NCI-H1694 treated with DMSO at 0.1 percent for 48 hours (cell line): ENCODE measurements at regions not wholly inside any gene's neighbourhood (a gene's known extent, or its start where the extent isn't known, plus 50 kb on each side); places are given as distances from the start of the nearest gene placed in this dataset.
"Not testable (repeated sequence)": the region's sequence is repeated elsewhere in the genome, so short reads cannot be mapped to it uniquely, and the experiment has no call there.

Experiments used
- DNase-seq: peaks from one replicate; lab custom pipeline; 2025; lab: John Stamatoyannopoulos, UW

DNA sequence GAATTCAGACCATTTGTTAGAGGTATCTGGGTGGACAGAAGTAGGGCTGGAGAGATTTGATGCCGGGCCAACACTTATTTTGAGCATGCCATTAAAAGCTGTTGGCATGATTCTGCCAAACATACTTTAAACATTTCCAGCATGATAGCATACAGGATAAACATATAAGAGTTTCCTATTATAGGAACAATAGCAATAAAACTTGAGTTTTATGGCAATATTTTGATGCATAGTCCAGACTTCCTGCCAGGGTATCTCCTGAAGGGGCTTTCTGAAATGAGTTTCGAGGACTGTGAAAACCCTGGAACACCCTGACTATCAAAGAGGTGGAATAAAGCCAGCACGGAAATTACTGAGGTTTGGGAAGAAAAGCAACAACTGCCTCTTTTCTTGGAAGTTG lies 1398.0 kb upstream of the NXPH2 start:
- DNase-seq = no peak

DNA sequence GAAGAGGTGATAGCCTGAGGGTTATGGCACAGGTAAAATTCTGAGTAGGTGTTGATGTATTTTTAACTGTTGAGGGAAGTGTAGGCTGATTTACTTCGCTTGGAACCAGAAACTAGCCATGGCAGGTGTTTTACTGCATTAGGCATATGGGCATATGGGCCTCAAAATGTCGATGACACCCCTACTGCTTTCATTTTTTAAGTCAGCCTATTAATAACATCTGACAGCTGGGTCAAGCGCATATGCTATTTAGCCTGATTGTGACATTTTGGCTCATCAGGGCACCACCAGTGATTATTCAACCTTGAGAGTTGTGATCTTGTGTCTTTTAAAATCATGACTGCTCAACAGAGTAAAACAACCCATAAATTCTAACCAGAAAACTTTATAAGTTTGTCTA lies 1396.9 kb upstream of the NXPH2 start:
- no peak for DNase-seq

DNA sequence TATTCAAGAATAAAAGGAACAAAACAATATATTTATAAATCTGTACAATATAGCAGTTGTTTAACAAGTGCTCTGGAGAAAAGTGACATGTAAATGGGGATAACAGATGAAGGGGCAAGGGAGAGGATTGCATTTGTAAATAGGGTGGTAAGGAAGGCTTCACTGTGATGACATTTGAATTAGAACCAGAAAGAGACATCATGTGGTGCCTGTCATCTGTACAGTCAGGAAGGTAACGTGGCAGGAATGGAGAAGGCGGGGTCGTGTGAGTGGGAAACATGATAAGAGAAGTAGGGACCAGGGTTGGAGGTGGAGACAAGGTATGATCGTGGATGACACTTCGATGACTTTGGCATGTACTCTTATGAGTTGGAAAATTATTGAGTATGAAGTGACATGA lies 1393.6 kb upstream of the NXPH2 start:
- DNase-seq = no peak

DNA sequence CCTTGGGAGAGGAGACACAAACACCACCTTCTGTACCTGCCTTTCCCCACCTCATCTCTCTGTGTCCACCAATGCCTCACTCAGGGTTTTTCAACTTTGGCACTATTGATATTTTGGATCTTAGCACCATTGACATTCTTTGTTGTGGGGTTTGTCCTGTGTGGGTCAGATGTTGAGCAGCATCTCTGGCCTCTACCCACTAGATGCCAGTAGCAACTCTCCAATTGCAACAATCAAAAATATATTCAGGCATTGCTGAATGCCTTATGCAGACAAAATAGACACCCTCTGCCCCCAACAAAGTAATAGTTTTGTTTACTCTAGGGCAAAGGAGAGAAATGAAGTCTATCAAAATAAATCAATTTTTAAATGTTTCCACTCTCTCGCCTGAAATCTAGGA lies 1384.3 kb upstream of the NXPH2 start:
- no peak for DNase-seq

- DNase-seq = no peak
Measured at GRCh38 chr2:140158259-140158658, 1378.1 kb upstream of the NXPH2 start.

- DNase-seq = no peak
Measured at GRCh38 chr2:140157816-140158215, 1377.6 kb upstream of the NXPH2 start.

GRCh38 chr2:140154706-140155105 lies 1374.5 kb upstream of the NXPH2 start:
- no peak for DNase-seq

- no peak for DNase-seq
Measured at GRCh38 chr2:140154271-140154670, 1374.1 kb upstream of the NXPH2 start.

DNA sequence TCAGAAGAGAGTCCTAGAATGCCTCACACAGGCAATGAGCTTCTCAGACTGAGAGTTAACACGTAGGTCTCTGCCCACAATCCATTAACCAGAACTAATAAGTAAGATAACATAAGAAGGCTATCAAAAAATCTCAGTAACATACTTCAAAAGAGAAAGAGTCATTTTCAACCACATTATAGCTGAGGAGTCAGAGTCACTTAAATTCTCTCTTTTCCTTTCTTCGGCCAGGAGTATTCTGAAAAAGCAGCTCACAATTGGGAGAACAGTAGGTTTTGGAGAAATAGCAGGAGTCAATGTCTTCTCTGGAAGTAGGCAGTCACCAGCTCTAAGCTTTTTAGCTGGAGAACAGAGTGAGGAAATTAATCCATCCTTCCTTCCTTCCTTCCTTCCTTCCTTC lies 1364.4 kb upstream of the NXPH2 start:
- DNase-seq = no peak

DNA sequence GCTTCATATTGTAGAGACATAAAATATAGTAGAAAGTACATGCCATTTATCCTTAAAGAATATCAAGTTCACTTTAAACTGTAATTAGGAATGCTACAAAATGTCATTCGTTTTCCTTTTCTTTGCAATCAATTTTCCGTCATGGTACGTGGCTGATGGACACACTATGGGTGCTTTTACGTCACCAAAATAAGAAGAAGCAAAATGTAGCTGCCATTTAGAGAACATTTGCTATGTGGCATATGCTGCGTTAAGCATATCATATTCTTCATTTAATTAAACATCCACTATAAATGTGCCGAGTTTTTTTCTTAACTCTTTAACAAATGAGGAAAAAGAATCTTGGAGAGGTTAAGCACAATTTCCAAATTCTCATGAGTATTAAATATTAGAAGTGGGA lies 1358.5 kb upstream of the NXPH2 start:
- no peak for DNase-seq

DNA sequence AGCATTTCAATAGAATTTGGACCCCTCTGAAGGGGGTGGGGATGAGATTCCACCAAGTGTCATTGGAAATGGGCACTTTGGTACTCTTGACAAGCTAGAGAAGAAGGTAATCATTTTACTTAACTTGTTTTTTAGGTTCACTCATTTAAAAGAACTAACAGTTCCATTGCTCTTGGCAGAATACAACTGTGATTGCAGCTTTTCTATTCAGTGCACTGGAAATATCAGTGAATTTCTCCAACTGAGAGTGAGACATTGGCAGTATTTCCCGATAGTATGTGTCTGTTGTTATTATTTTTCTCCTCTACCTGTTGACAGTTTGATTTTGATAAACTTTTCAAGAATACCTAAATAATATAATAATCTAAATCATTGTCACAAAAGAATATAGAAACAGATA lies 1356.7 kb upstream of the NXPH2 start:
- DNase-seq = no peak

DNA sequence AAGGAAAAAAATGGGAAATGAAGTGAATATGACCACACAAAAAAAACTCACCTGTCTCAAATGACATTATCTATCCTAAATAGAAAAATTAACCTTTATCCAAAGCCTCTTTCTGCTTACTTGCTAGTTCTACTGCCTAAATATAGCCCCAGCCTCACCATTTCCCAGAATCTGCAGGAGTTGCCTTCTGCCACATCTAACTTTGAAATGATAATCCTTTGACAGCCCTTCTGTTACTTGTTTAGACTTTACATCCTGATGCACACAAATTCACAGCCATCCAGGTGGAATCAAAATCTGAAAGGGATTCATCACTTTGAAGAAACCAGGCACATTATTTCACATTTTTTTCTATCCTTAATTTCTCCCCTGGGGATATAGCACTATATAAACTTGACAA lies 1356.2 kb upstream of the NXPH2 start:
- no peak for DNase-seq

DNA sequence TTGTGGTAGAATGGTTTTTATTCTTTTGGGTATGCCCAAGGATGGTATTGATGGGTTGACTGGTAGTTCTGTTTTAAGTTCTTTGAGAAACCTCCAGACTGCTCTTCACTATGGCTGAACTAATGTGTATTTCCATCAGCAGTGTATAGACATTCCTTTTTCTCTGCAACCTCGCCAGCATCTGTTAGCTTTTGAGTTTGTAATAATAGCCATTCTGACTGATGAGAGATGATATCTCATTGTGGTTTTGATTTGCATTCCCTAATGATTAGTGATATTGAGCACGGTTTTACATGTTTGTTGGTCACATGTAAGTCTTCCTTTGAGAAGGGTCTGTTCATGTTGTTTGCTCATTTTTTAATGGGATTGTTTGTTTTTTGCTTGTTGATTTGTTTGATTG lies 1348.7 kb upstream of the NXPH2 start:
- no peak for DNase-seq

DNA sequence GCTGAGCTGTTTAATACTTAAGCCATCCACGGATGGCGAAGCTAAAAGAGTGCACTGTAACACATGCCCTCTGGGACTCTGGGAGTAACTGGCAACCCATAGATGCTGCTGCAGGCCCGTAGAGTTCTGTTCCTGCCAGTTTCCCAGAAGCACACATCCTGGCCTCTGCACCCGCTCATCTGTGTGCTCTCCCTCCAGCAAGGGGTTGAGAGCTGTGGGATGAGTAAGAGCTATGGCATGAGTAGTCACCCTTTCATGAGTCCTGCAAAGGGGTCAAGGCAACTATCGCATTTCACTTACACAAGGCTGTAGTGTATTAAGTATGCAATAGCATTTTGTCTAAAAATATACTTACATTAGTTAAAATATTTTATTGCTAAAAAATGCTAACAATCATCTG lies 1341.8 kb upstream of the NXPH2 start:
- DNase-seq = no peak

- DNase-seq = no peak
Measured at GRCh38 chr2:140117386-140117785, 1337.2 kb upstream of the NXPH2 start.

DNA sequence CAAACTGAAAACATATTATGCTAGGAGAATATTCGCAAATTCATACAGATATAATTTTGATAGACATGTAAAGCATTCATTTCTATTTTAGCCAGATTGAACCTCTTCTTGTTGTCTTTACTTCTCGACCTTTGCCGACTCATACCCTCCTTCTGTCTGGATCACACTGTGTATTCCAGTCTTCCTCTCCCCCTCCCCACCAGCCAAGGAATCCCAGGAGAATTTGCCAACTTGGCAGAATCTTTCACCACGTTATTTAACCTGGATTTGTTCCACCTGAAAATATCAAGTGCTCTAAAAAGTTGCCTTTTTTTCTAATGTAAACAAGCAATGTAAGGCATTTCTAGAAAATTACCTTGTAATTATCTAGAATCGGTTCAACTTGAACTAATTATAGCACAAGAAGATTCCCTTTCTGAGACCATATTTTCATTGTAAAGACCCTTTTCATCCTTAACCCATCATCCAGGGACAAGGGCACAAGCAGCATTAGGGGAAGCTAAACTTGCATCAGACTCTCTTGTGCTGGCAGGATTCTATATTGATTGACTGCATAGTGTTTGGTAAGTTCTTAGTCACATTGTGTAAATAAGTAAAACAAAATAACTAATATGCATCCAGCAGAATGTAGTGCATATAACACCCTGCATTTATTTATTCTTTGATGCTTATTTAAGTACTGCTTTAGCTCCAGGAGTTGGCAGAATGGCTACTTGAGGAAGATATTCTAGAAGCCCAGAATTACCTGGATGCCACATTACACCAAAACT lies 1328.7 kb upstream of the NXPH2 start:
- DNase-seq = no peak

DNA sequence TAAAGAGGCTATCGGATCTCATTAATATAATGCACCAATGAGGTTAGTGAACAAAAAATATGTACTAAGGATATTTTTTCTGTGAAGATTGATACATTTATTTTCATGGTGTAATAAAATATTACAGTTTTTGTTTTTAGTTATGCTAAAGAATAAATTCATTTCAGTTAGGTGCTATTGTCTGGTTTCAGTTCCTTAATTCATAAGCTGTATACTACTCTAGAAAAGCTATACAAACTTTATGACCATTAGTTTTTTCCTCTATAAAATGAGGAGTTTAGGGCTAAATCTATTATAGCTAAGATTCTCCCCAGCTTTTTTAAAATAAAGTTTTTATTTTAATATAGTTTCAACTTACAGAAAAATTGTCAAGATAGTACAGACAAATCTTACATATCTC lies 1311.7 kb upstream of the NXPH2 start:
- no peak for DNase-seq

- no peak for DNase-seq
Measured at GRCh38 chr2:140086964-140087363, 1306.8 kb upstream of the NXPH2 start.

- DNase-seq = peak; percentile 17
Measured at GRCh38 chr2:140085674-140086073, 1305.5 kb upstream of the NXPH2 start.

DNA sequence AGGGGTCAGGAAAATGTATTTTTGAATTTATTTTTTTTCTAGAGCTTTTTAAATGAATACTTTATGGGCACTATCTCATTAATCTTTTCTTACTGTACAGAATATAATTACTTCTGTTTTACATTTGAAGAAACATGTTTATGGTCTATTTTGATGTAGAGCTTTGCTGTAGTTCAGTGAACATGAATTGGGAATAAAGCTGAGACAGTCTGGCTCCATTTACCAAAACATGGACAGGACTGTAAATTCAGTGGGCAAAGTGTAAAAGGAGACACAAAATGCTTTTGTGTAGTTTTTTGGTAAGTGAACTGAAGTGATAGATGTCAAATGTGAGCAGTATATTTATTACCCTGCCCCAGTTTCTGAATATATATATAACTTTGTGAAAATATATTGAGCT lies 1298.8 kb upstream of the NXPH2 start:
- DNase-seq = no peak

GRCh38 chr2:140076164-140076563 lies 1296.0 kb upstream of the NXPH2 start:
- no peak for DNase-seq

DNA sequence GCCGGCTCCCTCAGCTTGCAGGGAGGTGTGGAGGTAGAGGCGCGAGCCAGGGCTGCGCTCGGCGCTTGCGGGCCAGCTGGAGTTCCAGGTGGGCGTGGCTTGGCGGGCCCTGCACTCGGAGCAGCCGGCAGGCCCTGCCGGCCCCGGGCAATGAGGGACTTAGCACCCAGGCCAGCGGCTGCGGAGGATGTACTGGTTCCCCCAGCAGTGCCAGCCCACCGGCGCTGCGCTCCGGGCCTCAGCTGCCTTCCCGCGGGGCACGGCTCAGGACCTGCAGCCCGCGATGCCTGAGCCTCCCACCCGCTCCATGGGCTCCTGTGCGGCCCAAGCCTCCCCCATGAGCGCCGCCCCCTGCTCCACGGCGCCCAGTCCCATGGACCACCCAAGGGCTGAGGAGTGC lies 1293.6 kb upstream of the NXPH2 start:
- DNase-seq = not testable (repeated sequence)

DNA sequence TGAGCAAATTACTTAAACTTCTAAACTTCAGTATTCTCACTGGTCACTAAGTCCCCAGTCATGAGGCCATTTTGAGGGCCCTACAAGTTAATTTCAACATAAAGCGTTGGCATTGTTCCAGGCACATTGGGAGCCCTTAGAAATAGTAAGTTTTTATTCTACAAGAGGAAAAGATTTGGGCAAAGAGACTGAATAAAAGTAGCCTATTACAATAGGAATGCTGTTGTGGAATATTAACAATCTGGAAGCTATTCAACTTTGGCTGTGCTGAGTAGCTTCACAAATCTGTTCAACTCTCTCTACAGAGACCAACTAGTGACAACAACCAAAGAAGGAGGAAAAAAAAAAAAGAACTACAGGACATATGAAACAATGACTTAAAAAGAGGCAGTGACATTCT lies 1287.5 kb upstream of the NXPH2 start:
- no peak for DNase-seq

- DNase-seq = no peak
Measured at GRCh38 chr2:140064243-140064642, 1284.1 kb upstream of the NXPH2 start.

GRCh38 chr2:140063356-140063755 lies 1283.2 kb upstream of the NXPH2 start:
- DNase-seq = no peak
